ENCODE measurements at regions not wholly inside any gene's neighbourhood (a gene's known extent, or its start where the extent isn't known, plus 50 kb on each side); places are given as distances from the start of the nearest gene placed in this dataset.

DNA sequence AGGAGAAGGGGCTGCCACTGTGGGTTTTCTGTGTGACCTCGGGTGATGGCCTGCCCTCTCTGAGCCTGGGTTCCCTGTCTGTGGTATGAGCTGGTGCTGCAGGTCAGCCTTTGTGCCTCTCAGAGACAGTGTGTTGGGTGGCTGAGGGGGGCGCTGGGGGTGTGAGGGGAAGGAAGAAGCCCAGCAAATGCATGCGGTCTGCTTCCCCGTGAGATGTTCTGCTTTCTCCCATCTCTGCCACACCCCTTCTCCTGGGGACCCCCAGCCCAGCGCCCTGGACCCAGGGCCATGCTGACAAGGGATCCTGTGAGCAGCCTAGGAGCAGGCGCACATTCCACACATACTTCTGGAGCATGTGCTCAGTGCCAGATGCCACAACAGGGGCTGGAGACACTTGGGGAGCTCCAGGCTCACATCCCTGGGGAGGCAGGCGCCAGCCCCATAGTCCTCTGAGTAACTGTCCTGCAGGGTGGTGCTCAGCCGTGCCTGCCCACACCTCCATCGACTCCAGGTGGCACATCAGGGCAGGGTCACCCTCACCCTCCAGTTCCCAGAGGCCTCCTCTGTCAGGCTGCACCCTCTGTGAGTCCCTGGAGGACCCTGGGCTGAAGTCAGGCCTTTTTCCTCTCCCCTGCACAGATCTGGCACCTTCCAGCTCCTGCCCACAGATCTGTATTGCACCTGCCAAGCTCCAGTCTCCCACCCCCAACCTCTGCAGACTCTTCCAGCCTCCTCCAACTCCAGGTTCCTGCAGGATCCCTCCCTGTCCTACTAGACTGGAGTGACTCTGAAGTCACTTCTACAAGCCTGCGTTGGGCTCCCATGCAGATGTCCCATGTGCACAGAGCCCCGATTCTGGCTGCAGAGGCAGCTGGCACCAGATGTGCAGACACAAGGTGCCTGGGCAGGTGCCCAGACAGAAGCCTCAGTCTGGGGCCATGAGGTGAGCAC, 205.6 kb downstream of the KIF26A start:
- no peak for DNase-seq

DNA sequence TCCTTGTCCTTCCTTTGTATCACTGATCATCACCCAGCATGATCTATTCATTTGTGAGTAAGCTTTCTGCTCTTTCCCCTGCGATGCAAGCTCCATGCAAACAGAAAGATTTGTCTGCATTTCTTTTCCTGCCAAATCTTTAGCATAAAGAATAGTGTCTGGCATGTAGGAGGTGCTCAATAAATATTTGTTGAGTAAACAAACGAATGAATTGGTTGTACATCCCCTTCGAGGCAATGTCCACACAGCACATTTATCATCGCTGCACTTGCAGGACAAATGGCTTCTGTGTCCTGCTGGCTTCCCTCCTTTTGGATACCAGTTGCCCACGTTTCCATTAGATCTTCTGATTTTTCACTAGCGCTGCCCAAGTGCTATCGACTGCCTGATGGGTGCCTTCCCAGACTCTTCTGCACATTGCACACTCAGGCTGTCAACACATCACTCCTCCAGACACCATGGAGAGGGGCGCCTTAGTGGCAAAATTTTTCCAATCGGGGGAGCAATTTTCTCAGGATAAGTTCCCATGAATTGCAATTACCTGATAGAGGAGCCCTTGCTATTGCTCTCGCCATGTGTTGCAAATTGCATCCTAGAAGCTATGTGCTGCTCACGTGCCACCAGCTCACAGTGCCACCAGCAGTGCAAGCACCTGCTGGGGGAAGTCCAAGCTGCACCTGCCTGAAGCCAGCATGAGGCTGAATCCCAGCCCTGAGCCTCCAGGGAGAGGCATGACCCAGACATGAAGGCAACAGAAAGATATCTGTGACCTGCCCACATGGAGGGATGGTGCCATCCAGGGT, 206.6 kb downstream of the KIF26A start:
- DNase-seq: no peak

GRCh38 chr14:104345621-104346462, 207.5 kb downstream of the KIF26A start:
- DNase-seq: no peak

DNA sequence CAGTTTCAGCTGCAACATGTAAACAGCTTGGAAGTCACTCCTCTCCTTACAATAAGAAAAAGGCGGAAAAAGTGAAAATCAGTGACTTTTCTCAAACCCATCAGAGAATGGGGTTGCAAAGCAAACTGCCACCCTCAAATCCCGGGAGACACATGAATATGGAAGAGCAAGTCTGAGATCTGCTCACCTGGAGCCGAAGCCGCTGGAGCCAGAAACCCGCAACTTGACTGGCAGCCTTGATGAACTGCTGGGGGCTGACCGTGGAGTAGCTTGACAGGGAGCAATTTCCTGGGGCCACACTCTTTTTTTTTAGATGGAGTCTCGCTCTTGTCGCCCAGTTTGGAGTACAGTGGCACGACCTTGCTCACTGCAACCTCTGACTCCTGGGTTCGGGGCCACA, 208.2 kb downstream of the KIF26A start:
- DNase-seq: no peak

GRCh38 chr14:104348741-104349140, 210.4 kb downstream of the KIF26A start:
- DNase-seq: no peak

GRCh38 chr14:104349950-104350349, 211.6 kb downstream of the KIF26A start:
- no peak for DNase-seq

GRCh38 chr14:104350463-104351185, 212.2 kb downstream of the KIF26A start:
- DNase-seq: peak; percentile 89

DNA sequence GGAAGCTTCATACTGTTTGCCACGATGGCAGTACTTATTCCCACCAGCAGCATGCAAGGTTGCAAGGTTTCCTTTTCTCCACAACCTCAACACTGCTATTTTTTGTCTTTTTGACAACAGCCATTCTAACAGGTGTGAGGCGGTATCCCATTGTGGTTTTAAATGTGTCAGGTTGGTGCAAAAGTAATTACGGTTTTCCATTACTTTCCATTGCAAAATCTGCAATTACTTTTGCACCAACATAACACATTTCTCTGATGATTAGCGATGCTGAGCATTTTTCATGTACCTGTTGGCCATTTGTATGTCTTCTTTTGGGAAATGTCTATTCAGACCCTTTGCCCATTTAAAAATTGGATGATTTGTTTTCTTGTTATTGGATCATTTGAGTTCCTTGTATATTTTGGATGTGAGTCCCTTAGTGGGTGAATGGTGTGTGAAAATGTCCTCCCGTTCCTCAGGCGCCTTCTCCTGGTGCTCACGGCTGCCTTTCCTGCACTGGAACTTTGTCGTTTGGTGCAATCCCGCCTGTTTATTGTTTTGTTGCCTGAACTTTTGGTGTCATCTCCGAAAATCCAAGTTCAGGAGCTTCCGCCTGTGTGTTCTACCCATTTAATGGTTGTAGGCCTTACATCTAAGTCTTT, 213.6 kb downstream of the KIF26A start:
- no peak for DNase-seq

DNA sequence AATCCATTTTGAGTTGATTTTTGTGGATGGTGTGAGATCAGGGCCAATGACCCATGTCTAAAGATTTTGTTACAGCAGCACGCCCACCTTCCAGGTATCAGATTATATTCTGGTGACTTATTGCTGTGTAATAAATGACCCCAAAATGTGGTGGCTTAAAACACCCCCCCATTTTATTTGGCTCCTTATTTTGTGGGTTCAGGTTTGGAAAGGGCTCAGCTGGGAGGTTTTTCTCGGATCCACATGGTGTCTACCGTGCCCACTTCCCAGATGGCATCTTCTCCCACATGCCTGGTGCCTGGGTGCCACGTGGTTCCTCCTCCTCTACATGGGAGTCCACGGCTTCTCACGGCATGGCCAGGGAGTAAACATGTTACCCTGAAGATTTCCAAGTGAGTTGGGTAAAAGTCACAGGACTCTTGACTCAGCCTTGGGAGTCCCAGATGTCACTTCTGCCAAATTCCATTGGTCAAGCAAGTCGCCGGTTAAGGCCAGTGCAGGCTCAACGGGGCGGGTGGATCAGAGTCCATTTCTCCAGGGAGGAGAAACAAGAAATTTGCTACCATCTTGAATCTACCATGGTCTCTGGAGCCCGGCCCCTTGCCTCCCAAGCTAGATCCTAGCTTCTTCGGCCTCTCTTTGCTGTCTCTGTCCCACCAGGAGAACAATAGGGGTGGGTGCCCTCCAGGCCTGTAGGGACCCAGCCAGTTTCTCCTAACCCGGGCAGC, 214.3 kb downstream of the KIF26A start:
- no peak for DNase-seq

DNA sequence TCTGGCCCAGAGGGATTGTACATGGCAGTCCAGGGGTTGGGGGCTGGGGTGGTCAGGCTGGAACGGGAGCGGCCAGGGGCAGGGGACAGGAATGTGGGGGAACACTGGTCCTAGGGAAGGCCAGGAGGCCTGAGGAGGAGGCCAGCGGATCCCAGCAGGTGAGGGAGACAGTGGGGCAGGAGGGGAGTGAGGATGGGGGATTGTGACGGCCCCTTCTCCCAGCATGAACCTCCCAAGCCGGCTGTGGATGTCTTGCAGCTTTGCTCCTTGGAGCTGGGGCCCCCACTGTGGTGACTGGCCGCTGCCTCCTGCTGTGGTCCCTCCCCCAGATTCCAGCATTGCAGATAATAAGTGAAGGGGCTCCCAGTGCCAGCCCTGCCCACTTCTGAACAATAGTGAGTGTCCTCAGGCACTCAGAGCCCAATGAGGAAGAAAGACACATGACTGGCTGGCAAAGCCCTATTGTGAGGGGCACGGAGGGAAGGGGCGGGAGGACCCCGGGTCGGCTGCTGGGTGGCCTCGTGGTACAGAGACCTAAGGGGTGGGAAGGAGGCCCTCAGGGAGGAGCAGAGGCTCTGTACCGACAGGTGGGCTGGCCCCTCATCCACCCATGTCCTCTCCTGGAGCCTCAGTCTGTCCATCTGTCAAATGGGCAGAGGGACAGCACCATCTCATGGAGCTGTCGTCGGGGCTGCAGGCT, 215.0 kb downstream of the KIF26A start:
- DNase-seq: no peak

- no peak for DNase-seq
Observed at GRCh38 chr14:104353921-104354701, 215.7 kb downstream of the KIF26A start.

DNA sequence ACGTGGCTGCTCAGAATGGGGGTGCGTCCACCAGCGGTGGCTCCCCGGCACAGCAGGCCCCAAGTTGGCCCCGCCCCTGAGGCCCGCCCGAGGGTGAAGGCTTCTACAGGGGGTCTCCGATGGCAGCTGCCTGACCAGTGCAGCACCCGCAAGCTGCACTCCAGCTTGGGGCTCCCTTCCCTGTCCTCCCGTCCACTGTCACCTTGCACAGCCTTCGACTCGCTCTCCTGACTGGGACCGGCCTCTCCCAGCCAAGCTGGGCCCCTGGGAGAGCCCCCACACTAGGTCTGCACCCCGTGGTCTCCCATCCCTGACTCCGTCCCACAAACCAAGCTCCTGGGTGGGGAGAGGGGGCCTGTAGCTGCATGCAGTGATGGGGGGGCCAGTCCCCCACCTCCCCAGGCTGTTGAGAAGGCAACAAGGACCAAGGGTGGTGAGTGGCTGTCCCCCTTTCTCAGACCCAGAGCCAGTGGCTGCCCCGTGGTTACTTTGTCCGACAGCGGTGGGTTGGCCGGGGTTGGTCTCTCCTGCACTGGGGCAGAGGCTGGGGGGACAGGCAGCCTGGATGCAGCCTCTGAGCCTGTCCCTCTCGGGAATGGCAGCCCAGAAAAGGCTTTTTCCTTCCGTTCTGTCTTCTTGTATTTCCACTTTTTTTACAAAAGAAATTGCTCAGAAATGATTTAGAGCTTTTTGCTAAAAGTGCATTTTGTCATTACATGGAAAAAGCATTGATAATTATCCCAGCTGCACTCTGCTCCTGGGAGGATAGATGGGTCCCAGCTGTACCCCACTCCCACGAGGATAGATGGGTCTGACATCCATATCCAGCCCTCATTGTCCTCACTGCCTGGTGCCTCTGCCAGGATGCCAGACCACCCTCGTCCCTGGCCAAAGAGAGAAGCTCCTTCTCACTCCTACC, 217.0 kb downstream of the KIF26A start:
- no peak for DNase-seq

DNA sequence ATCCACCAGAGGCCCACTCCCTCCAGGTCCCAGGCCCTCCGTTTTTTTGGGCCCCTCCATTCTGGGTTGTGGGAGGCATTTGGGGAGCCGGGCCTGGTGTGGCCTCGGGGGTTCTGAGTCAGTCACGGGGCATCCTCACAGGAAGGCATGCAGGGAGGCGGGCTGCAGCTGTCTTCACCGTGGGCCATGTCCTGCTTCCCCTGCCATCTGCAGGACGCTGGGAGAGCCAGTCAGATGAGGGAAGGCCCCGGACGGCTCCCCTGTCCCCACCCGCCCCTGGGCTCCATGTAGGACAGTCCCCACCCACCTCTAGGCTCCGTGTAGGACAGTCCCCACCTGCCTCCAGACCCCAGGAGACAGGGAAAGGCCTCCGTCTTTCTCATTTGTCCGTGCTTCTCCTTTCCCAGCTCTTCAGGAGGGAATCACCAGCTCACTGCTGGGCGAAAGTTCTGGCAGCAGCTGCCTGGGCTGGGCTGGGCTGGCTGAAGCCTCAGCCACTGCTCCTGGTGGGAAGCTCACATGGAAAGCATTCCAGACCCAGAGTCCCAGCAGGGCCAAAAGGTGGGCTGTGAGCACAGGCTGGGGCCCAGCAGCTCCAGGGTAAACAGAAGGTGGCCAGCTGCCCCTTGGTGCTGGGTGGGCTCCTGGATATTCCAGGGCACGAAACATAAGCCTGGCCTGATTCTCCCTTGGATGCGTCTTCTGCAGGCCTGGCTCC, 217.8 kb downstream of the KIF26A start:
- DNase-seq: no peak

DNA sequence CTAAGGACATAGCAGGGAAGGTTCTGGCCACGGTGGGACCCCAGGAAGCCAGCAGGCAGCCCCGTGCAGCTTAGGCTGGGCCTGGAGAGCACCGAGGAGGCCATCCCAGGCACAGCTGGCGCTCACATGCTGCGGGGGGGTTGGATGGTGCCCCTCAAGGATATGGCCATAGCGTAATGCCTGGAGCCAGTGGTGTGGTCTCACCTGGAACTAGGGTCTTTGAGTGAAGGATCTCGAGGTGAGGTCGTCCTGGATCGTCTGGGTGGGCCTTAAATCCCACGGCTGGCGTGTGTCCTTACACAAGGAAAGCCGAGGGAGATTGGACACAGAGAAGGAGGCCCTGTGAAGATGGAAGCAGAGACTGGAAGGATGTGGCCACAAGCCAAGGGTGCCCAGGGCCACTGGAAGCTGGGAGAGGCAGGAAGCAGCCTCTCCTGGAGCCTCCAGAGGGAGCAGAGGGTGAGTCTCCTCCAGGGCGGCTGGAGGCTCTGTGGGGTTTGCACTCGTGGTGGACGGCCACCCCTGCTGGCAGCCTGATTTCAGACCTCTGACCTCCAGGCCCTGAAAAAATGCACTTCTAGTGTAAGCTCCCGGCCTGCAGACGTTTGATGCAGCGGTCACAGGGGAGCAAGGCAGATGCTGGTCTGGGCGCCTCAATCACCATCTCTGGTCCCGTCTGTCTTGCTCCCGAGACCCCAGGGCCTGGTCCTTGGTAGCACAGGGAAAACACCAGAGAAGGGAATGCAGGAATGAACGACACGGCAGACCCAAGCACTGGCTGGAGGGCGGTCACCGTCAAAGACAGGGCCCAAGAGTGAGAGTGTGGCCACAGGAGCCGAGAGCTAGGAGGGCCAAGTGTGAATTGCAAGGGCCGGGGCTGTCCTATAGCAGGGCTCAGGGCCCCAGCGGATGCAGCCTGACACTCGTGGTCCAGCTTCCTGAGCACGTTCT, 218.6 kb downstream of the KIF26A start:
- no peak for DNase-seq

GRCh38 chr14:104357689-104358527, 219.5 kb downstream of the KIF26A start:
- no peak for DNase-seq

Data from midbrain (tissue), 1 donor.